NCI-H345 treated with DMSO at 0.1 percent for 48 hours (cell line): ENCODE measurements at regions not wholly inside any gene's neighbourhood (a gene's known extent, or its start where the extent isn't known, plus 50 kb on each side); places are given as distances from the start of the nearest gene placed in this dataset.
A peak's percentile ranks its signal among the peaks of the same experiment; 100 is the strongest.
"Not testable (repeated sequence)": the region's sequence is repeated elsewhere in the genome, so short reads cannot be mapped to it uniquely, and the experiment has no call there.

Source experiments
- DNase-seq: peaks from one replicate; lab custom pipeline; 2025; ENCODE audit not compliant: unreplicated experiment; lab: John Stamatoyannopoulos, UW

- DNase-seq: no peak
Measured at GRCh38 chr7:83749495-83749894, 100.6 kb upstream of the SEMA3E start.

DNA sequence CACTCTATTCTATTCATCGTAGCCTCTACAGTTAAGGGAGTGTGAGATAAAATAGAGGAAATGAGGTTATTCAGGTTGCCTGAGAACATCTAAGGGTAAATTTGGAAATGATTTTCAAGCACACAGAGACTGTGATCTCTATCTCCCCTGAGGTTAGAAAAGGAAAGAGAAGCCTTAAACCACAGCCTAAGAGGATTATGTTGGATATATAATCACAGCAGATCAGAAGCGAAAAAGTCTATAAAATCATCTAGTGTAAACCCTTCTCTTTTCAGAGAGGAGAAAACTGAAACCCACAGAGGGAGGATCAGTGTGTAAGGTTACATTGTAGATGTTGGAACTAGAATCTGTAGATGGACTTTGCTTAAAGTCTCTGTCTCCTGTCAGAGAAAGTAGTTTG lies 90.6 kb upstream of the SEMA3E start:
- no peak for DNase-seq

- DNase-seq: peak; percentile 12
Measured at GRCh38 chr7:83738291-83738835, 89.4 kb upstream of the SEMA3E start.

DNA sequence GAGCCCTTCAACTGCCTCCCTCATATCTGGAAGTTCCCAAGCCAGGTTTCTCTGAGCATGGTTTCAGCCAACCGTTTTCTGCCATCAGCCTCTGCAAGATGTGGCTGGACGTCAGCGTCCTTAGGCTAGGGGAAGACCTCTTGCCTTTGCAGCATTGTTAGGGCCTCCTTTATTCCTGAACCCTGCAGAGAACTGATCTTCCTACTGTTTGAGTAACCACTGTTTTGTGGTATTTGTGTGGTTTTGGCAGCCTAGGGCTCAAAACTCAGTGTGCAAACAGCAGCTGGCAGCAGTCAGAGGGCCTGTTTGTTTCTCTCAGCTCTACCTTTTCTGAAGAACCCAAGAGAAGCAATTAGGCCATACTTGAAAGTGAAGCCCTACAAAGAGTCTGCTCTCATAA lies 83.4 kb upstream of the SEMA3E start:
- DNase-seq: no peak

DNA sequence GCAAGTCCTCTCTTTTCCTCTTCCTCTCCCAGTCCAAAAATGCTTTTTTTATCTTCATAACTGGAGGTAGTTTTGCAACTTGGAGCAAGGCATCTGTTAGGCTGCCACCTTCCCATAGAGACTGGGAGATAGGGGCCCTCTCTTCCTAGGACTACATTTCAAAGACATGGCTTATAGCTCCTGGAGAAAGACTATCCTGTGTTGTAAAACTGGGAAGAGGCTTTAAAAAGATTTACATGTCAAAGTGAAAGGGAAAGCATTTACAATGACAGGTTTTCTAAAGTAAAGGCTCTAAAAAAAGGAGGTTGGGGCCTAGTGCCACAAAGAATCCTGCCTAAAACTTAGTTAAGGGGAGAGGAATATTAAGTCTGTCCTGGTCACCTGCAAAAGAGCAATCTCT lies 82.2 kb upstream of the SEMA3E start:
- DNase-seq: no peak

GRCh38 chr7:83716923-83717322 lies 68.0 kb upstream of the SEMA3E start:
- not testable (repeated sequence) for DNase-seq

GRCh38 chr7:83708531-83708930 lies 59.6 kb upstream of the SEMA3E start:
- no peak for DNase-seq

- no peak for DNase-seq
Measured at GRCh38 chr7:83704564-83704963, 55.6 kb upstream of the SEMA3E start.

DNA sequence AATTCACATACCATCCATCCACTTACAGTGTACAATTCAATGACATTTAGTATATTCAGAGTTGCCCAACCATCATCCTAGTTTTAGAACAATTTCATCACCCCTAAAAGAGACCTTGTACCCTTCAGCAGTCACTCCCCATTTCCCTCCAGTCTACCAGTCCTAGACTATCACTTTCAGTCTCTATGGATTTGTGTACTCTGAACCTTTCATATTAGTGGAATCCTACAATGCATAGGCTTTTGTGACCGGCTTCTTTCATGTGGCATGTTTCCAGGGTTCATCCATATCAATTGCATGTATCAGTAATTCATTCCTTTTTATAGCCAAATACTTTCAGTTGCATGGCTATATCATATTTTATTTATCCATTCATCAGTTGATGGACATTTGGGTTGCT lies 53.5 kb upstream of the SEMA3E start:
- DNase-seq: no peak

DNA sequence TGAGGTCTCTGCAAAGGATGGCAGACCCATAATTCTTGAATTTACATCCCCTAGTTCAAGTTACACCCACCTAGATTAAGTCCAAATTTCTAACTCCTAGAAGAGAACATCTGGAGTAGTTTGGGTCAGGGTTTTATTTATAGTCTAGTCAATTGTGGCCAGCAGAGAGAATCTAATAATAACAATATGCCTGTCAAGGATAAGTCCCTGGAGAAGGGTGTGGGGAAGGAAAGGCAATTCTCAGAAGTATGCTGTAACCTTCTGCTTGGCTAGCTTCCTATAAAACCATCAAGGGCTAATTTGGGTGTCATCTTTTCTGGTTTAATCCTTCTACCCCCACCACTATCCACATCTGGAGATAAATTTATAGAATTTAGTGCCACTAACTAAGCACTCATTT lies 52.8 kb upstream of the SEMA3E start:
- DNase-seq: no peak
